GM12891 (cell line): ENCODE measurements at regions not wholly inside any gene's neighbourhood (a gene's known extent, or its start where the extent isn't known, plus 50 kb on each side); places are given as distances from the start of the nearest gene placed in this dataset.

Experiments used
- PAX5 ChIP-seq: IDR thresholded peaks from 2 replicates; pipeline ENCODE4 v1.6.1; 2011; ENCODE audit warnings: low read length, moderate library complexity, mild to moderate bottlenecking; ENCODE audit not compliant: insufficient read depth, severe bottlenecking
- POLR2A ChIP-seq: IDR thresholded peaks from 2 replicates; pipeline ENCODE4 v1.6.1; 2011; ENCODE audit warnings: low read depth, low read length, control low read depth
- POLR2AphosphoS5 ChIP-seq: IDR thresholded peaks from 2 replicates; pipeline ENCODE4 v1.6.1; 2011; ENCODE audit warnings: low read depth, low read length, control low read depth
- POU2F2 ChIP-seq: IDR thresholded peaks from 2 replicates; pipeline ENCODE4 v1.6.1; 2011; ENCODE audit warnings: low read depth, mild to moderate bottlenecking, control low read depth, low read length, moderate library complexity
- SPI1 ChIP-seq: IDR thresholded peaks from 2 replicates; pipeline ENCODE4 v1.6.1; 2011; ENCODE audit warnings: low read depth, low read length, control low read depth
- TAF1 ChIP-seq: IDR thresholded peaks from 2 replicates; pipeline ENCODE4 v1.6.1; 2011; ENCODE audit warnings: low read depth, low read length, control low read depth

DNA sequence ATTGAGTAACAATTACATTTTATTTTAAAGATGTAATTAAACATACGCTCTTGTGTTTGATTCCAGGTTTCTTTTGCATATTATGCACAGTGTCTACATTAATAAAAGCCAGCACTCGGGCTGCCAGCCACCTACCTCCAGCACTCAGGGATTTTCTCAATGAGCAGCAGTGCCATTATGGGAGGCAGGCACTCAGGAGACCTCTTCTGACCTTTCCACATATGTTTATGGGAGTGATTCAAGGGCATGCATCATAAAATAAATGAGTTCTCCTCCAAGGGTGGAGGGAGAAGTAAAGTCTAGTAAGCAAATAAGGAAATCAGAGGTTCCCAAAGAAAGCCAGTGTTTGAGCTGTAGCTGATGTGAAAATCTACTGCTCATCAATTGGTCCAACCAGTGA, 119.8 kb upstream of the IRX2 start:
- no peak for TF ChIP-seq POLR2AphosphoS5
- TF ChIP-seq POLR2A, result no peak
- no peak for TF ChIP-seq POU2F2
- no peak for TF ChIP-seq TAF1
- no peak for TF ChIP-seq PAX5
- TF ChIP-seq SPI1, result no peak
